ENCODE measurements at regions not wholly inside any gene's neighbourhood (a gene's known extent, or its start where the extent isn't known, plus 50 kb on each side); places are given as distances from the start of the nearest gene placed in this dataset.
A peak's percentile ranks its signal among the peaks of the same experiment; 100 is the strongest.

DNA sequence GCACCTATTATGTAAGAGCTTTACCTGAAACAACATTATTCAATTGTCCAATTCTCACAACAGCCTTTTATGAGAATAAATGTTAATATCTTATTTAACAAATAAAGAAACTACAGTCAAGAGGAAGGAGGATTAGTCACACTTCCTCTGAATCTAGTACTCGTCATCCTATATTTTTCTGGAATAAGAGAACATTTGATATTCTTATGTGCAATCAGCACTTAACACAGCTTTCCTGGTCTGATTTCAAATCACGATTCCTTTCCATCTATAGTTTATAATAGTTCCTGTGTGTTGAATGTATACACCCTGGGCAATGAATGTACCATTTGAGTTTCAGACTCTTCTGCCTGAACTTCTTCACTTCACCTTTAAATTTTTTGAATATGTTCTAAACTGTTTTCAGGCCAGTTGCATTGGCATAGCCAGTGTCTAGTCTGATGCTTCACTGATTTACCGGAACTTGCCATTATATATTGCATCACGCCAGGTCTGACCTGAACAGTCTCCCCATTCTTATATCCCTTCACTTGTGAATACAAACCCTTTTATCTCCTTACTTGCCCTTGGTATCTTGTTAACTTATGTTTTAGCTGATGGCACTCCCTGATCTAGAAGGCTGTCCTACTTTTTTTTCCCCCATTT is 698.3 kb downstream of the MAT2B start:
- no peaks in the 10 kb centered on the region for H3K36me3 Mint-ChIP-seq
- no peak overlapping the region for H3K27ac Mint-ChIP-seq
- H3K4me1 Mint-ChIP-seq: peaks cover 9% of the 10 kb centered on the region
- POLR2A ChIA-PET: no interaction called here
- no peak overlapping the region for H3K4me3 Mint-ChIP-seq
- ATAC-seq: no peak
- CTCF ChIA-PET: no interaction called here
- no peaks in the 10 kb centered on the region for H3K9me3 Mint-ChIP-seq
- TF ChIP-seq TEAD4 (CRISPR knock-in tag; IDR thresholded peaks at IDR 0.05): no peak
- TF ChIP-seq, protein P1, sequence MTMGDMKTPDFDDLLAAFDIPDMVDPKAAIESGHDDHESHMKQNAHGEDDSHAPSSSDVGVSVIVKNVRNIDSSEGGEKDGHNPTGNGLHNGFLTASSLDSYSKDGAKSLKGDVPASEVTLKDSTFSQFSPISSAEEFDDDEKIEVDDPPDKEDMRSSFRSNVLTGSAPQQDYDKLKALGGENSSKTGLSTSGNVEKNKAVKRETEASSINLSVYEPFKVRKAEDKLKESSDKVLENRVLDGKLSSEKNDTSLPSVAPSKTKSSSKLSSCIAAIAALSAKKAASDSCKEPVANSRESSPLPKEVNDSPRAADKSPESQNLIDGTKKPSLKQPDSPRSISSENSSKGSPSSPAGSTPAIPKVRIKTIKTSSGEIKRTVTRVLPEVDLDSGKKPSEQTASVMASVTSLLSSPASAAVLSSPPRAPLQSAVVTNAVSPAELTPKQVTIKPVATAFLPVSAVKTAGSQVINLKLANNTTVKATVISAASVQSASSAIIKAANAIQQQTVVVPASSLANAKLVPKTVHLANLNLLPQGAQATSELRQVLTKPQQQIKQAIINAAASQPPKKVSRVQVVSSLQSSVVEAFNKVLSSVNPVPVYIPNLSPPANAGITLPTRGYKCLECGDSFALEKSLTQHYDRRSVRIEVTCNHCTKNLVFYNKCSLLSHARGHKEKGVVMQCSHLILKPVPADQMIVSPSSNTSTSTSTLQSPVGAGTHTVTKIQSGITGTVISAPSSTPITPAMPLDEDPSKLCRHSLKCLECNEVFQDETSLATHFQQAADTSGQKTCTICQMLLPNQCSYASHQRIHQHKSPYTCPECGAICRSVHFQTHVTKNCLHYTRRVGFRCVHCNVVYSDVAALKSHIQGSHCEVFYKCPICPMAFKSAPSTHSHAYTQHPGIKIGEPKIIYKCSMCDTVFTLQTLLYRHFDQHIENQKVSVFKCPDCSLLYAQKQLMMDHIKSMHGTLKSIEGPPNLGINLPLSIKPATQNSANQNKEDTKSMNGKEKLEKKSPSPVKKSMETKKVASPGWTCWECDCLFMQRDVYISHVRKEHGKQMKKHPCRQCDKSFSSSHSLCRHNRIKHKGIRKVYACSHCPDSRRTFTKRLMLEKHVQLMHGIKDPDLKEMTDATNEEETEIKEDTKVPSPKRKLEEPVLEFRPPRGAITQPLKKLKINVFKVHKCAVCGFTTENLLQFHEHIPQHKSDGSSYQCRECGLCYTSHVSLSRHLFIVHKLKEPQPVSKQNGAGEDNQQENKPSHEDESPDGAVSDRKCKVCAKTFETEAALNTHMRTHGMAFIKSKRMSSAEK (CRISPR knock-in tag; IDR thresholded peaks at IDR 0.05; ENCODE audit: borderline replicate concordance): no peak
- no peak for TF ChIP-seq ZNF121 (CRISPR knock-in tag; IDR thresholded peaks at IDR 0.05)
- DNase-seq (ENCODE audit: low spot score): no peak
- no peaks in the 10 kb centered on the region for H3K27me3 Mint-ChIP-seq (ENCODE audit: low read depth)

DNA sequence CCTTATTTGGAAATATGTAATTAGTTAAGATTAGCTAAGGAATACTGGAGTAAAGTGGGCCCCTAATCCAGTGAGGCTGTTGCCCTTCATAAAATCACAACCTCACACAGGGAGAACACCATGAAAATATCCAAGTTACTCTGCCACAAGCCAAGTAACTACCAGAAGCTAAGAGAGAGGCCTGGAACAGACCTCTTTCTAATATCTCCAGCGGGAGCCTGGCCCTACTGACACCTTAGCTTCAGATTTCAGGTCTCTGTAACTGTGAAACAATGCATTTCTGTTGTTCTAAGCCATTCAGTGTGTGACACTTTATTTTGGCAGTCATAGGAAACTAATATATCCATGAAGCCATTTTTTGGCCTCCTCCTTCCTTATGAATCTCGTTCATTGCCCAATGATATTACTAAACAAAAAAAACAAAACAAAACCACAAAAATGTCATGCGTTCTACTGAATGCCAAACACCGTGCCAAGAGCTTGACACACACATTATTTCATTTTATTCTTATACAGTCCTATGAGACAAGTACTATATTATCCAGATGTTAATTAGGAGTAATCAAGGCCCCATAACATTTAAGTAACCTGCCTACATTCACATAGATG is 699.0 kb downstream of the MAT2B start:
- ChIA-PET POLR2A (interaction anchor here (0.8 kb wide), 1 partner anchor 262 kb away, joined by 3 read pairs; no protein-coding TSS in a partner anchor), CTCF (interaction anchor here (0.6 kb wide), 1 partner anchor 755 kb away, joined by 5 read pairs; no protein-coding TSS in a partner anchor)
- H3K27me3 Mint-ChIP-seq (ENCODE audit: low read depth): no peaks in the 10 kb centered on the region
- DNase-seq (ENCODE audit: low spot score): no peak
- H3K27ac Mint-ChIP-seq: peak overlapping the region; percentile 44; the same call in 1 of the 2 replicates
- TF ChIP-seq, protein P2, sequence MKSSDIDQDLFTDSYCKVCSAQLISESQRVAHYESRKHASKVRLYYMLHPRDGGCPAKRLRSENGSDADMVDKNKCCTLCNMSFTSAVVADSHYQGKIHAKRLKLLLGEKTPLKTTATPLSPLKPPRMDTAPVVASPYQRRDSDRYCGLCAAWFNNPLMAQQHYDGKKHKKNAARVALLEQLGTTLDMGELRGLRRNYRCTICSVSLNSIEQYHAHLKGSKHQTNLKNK (CRISPR knock-in tag; IDR thresholded peaks at IDR 0.05): no peak
- TF ChIP-seq, protein P3, sequence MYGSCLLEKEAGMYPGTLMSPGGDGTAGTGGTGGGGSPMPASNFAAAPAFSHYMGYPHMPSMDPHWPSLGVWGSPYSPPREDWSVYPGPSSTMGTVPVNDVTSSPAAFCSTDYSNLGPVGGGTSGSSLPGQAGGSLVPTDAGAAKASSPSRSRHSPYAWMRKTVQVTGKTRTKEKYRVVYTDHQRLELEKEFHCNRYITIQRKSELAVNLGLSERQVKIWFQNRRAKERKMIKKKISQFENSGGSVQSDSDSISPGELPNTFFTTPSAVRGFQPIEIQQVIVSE (CRISPR knock-in tag; IDR thresholded peaks at IDR 0.05; ENCODE audit: borderline replicate concordance): no peak
- TF ChIP-seq ZNF396 (CRISPR knock-in tag; IDR thresholded peaks at IDR 0.05; ENCODE audit: borderline replicate concordance): no peak
- no peak for TF ChIP-seq GABPB1 (CRISPR knock-in tag; IDR thresholded peaks at IDR 0.05)
- TF ChIP-seq ZNF416 (CRISPR knock-in tag; IDR thresholded peaks at IDR 0.05): no peak
- TF ChIP-seq, protein P4, sequence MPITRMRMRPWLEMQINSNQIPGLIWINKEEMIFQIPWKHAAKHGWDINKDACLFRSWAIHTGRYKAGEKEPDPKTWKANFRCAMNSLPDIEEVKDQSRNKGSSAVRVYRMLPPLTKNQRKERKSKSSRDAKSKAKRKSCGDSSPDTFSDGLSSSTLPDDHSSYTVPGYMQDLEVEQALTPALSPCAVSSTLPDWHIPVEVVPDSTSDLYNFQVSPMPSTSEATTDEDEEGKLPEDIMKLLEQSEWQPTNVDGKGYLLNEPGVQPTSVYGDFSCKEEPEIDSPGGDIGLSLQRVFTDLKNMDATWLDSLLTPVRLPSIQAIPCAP (CRISPR knock-in tag; IDR thresholded peaks at IDR 0.05): no peak
- no peak for TF ChIP-seq GTF2I (CRISPR knock-in tag; conservative IDR thresholded peaks at IDR 0.05)
- TF ChIP-seq, protein P5, sequence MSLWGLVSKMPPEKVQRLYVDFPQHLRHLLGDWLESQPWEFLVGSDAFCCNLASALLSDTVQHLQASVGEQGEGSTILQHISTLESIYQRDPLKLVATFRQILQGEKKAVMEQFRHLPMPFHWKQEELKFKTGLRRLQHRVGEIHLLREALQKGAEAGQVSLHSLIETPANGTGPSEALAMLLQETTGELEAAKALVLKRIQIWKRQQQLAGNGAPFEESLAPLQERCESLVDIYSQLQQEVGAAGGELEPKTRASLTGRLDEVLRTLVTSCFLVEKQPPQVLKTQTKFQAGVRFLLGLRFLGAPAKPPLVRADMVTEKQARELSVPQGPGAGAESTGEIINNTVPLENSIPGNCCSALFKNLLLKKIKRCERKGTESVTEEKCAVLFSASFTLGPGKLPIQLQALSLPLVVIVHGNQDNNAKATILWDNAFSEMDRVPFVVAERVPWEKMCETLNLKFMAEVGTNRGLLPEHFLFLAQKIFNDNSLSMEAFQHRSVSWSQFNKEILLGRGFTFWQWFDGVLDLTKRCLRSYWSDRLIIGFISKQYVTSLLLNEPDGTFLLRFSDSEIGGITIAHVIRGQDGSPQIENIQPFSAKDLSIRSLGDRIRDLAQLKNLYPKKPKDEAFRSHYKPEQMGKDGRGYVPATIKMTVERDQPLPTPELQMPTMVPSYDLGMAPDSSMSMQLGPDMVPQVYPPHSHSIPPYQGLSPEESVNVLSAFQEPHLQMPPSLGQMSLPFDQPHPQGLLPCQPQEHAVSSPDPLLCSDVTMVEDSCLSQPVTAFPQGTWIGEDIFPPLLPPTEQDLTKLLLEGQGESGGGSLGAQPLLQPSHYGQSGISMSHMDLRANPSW (CRISPR knock-in tag; conservative IDR thresholded peaks at IDR 0.05; ENCODE audit: low read depth): no peak
- TF ChIP-seq JAZF1 (CRISPR knock-in tag; IDR thresholded peaks at IDR 0.05): no peak
- TF ChIP-seq ZBTB21 (CRISPR knock-in tag; IDR thresholded peaks at IDR 0.05; ENCODE audit: borderline replicate concordance): no peak
- H3K4me3 Mint-ChIP-seq: no peak overlapping the region
- H3K36me3 Mint-ChIP-seq: no peaks in the 10 kb centered on the region
- no peaks in the 10 kb centered on the region for H3K9me3 Mint-ChIP-seq
- peaks cover 9% of the 10 kb centered on the region for H3K4me1 Mint-ChIP-seq
- ATAC-seq: no peak; the same call in 1 of the 2 replicates
